ENCODE measurements at regions not wholly inside any gene's neighbourhood (a gene's known extent, or its start where the extent isn't known, plus 50 kb on each side); places are given as distances from the start of the nearest gene placed in this dataset.

GRCh38 chr5:54883374-54884194, 101.8 kb downstream of the ESM1 start:
- TF ChIP-seq, protein P1, sequence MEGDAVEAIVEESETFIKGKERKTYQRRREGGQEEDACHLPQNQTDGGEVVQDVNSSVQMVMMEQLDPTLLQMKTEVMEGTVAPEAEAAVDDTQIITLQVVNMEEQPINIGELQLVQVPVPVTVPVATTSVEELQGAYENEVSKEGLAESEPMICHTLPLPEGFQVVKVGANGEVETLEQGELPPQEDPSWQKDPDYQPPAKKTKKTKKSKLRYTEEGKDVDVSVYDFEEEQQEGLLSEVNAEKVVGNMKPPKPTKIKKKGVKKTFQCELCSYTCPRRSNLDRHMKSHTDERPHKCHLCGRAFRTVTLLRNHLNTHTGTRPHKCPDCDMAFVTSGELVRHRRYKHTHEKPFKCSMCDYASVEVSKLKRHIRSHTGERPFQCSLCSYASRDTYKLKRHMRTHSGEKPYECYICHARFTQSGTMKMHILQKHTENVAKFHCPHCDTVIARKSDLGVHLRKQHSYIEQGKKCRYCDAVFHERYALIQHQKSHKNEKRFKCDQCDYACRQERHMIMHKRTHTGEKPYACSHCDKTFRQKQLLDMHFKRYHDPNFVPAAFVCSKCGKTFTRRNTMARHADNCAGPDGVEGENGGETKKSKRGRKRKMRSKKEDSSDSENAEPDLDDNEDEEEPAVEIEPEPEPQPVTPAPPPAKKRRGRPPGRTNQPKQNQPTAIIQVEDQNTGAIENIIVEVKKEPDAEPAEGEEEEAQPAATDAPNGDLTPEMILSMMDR (IDR thresholded peaks at IDR 0.05), result no peak
- TF ChIP-seq POLR2A (IDR thresholded peaks at IDR 0.05), result no peak
